ENCODE measurements at regions not wholly inside any gene's neighbourhood (a gene's known extent, or its start where the extent isn't known, plus 50 kb on each side); places are given as distances from the start of the nearest gene placed in this dataset.
"Not testable (repeated sequence)": the region's sequence is repeated elsewhere in the genome, so short reads cannot be mapped to it uniquely, and the experiment has no call there.

DNA sequence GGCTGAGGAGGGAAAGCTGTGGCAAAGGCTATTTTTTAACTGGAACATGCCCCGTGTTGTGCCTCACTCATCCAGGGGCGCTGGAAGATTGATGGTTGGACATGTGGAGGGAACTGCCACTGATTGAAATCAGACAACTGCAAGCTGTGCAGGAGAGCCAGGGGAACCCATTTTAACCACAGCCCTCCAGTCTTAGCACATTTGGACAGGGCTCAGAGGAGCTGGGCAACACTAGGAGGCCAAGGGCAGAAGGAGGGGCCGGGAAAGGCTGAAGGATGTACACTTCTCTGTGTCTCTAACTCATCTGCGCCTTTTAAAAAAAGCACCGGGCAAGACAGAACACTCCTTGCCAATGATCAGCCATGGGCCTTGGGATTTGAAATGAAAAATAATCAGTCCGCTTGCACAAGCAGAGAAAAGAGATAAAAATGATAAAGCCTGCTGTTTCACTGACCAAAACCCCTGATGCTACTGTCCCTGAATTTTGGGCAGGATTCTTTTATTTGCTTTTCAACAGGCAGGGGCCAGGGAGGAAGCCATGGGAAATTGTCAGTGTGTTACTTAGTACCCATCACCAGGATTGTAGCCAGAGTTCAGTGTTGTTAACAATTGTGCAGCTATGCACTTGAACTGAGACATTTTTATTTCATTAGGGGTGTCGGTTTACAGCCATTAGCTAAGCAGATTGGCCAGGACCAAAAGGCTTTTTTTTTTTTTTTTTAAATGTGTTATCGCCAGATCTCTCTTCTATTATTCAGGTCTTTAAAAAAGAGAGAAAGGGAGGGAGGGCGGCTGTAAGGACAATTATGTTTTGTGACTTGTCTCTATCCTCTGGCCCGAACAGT is 109.3 kb upstream of the EYA4 start:
- no peak overlapping the region for H3K4me3 ChIP-seq (ENCODE audit: low read depth, low read length)
- DNase-seq (ENCODE audit: low read depth): no peak
- TF ChIP-seq, protein P1, sequence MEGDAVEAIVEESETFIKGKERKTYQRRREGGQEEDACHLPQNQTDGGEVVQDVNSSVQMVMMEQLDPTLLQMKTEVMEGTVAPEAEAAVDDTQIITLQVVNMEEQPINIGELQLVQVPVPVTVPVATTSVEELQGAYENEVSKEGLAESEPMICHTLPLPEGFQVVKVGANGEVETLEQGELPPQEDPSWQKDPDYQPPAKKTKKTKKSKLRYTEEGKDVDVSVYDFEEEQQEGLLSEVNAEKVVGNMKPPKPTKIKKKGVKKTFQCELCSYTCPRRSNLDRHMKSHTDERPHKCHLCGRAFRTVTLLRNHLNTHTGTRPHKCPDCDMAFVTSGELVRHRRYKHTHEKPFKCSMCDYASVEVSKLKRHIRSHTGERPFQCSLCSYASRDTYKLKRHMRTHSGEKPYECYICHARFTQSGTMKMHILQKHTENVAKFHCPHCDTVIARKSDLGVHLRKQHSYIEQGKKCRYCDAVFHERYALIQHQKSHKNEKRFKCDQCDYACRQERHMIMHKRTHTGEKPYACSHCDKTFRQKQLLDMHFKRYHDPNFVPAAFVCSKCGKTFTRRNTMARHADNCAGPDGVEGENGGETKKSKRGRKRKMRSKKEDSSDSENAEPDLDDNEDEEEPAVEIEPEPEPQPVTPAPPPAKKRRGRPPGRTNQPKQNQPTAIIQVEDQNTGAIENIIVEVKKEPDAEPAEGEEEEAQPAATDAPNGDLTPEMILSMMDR (conservative IDR thresholded peaks at IDR 0.05; ENCODE audit: low read depth, low read length): no peak

DNA sequence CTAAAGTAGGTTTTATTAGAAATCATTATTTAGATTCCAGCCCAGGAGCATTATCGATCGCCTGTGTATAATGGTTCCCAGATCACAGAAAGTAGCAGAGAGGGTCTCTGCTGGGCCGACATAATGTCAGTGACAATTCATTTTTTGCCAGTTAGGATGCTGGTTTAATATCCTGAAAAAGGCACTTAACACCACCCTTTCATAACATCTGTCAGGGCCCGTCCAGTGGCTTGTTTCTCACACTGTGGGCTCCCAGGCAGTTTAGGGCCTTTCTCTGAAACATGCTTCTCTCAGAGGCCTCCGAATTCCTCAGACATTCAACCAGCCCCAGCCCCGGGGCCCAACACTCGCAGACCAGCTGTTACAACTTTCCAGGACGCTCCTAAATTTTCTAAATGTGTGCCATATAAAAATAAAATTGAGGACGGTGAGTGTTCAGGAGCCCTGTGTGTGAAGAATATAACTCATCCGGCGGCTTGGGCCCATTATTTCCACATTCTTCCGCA is 108.6 kb upstream of the EYA4 start:
- DNase-seq (ENCODE audit: low read depth): no peak
- TF ChIP-seq, protein P1 (conservative IDR thresholded peaks at IDR 0.05; ENCODE audit: low read depth, low read length): no peak
- H3K4me3 ChIP-seq (ENCODE audit: low read depth, low read length): no peak overlapping the region

DNA sequence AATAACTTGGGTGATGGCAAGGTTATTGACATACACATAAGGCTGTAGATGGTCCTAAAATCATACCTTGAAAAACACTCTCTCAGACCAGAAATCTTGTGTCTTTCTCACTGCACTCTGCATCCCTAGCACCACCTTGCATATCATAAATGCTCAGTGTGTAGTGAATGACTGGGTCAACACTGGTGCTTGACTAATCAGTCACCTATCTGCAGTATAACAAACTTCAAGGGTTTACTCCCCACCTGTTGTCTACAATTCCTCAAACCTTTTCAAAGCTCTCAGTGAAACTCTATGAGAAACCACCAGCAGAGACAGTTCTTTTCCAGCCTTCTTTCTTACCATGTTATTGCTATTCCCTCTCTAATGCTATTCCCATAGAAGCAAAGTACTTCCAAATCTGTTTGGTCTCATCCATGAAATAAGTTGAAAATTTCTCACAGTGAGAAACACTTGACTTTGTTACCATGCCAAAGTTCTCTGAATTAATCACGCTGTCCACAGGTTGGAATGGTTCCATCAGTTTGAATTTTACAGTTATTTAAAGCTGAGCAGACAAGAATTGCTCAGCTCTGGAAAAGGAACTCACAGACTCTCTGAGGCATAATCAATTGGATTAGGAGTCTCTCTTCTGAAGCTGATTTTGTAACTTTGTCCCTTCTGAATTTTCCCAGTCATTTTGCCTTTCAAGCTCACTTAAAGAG is 104.8 kb upstream of the EYA4 start:
- TF ChIP-seq, protein P1 (conservative IDR thresholded peaks at IDR 0.05; ENCODE audit: low read depth, low read length): no peak
- no peak for DNase-seq (ENCODE audit: low read depth)
- H3K4me3 ChIP-seq (ENCODE audit: low read depth, low read length): no peak overlapping the region

DNA sequence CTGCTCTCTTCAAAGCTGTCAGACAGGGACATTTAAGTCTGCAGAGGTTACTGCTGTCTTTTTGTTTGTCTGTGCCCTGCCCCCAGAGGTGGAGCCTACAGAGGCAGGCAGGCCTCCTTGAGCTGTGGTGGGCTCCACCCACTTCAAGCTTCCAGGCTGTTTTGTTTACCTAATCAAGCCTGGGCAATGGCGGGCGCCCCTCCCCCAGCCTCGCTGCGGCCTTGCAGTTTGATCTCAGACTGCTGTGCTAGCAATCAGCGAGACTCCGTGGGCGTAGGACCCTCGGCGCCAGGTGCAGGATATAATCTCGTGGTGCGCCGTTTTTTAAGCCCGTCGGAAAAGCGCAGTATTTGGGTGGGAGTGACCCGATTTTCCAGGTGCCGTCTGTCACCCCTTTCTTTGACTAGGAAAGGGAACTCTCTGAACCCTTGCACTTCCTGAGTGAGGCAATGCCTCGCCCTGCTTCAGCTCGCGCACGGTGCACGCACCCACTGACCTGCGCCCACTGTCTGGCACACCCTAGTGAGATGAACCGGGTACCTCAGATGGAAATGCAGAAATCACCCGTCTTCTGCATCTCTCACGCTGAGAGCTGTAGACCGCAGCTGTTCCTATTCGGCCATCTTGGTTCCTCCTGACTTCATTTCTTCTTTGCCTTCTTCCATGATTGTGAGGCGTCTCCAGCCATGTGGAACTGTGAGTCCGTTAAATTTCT is 93.5 kb upstream of the EYA4 start:
- DNase-seq (ENCODE audit: low read depth); H3K4me3 ChIP-seq (ENCODE audit: low read depth, low read length): not testable (repeated sequence)

DNA sequence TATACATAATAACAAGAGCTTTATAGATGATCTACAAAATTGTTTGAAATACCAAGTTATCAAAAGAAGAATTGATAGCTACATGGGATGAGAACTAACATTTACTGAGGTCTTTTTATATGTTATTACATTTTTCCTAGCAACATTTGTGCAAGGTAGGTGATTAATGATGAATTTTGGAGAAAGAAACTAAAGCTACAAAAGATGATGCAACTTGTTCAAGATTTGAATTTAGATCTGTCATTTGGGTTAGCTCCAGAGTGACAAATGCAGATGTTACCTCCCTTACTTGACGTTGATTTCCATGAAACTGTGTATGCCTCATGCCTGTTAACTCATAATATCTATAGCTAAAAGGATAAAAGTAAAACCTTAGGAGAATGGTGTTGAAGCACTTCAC is 84.5 kb upstream of the EYA4 start:
- DNase-seq (ENCODE audit: low read depth): no peak
- no peak overlapping the region for H3K4me3 ChIP-seq (ENCODE audit: low read depth, low read length)
- TF ChIP-seq, protein P1 (conservative IDR thresholded peaks at IDR 0.05; ENCODE audit: low read depth, low read length): no peak

DNA sequence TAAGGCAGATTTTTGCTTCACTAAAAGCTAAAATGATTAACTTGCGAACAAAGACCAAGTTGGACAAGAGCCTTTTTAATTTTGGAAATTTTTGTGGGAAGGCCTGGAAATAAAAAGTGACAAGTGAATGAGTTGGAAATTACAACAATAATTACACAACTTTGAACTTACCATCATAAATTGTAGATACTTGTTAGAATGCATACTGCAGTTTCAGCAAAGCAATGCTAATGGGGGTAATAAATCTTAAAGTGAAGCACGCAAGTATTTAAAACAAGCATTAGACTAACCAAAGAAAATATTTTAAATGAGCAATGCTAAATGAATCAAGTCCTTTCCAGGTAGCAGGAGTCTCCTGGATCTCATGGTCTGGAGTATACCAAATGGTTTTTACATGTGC is 83.2 kb upstream of the EYA4 start:
- no peak for DNase-seq (ENCODE audit: low read depth)
- TF ChIP-seq, protein P1 (conservative IDR thresholded peaks at IDR 0.05; ENCODE audit: low read depth, low read length): no peak
- H3K4me3 ChIP-seq (ENCODE audit: low read depth, low read length): no peak overlapping the region

DNA sequence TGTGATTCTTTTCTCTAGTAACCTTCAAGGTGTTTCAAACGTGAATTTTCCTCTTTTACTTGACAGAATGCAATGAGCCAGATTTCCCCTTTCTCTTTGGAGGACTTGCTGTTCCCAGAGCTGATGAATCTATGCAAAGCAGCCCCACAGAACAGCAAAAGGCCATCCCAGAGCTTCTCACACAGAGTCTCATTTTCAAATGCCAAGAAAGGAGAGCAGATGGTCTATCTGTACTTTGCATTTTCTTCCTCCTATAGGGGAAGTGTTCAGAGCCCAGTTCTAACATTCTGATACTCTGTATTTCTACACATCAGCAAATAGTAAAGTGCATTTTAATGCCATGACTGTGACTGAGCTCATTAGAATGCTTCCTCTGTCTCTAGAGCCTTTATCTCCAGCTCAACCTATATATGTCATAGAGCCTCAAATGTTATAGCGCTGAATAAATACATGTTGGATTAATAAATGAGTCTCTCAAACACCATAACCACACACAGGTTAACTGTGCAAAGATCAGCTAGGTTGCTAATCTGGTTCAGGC is 81.8 kb upstream of the EYA4 start:
- no peak overlapping the region for H3K4me3 ChIP-seq (ENCODE audit: low read depth, low read length)
- TF ChIP-seq, protein P1 (conservative IDR thresholded peaks at IDR 0.05; ENCODE audit: low read depth, low read length): no peak
- no peak for DNase-seq (ENCODE audit: low read depth)
